Spleen (tissue), 7 donors: ENCODE measurements at regions not wholly inside any gene's neighbourhood (a gene's known extent, or its start where the extent isn't known, plus 50 kb on each side); places are given as distances from the start of the nearest gene placed in this dataset.

Source experiments
- CTCF ChIP-seq, 11 experiments: fragments of 200-600 bp in 7 of 11; fragments of 450-650 bp in 4 of 11; sonication (generic) in 4 of 11; IDR thresholded peaks in 8 of 11; conservative IDR thresholded peaks in 3 of 11; 1 replicate in 7 of 11; 2 replicates in 4 of 11; pipeline versions ENCODE4 v1.4.0 to v1.8.0; 2016 to 2021; ENCODE audit warnings: antibody characterized with exemption in 11 of 11, inconsistent platforms in 4 of 11, mild to moderate bottlenecking in 1 of 11
- POLR2A ChIP-seq, 3 donors: fragments of 450-650 bp; IDR thresholded peaks; one replicate each; pipeline ENCODE4 v1.5.1; 2017; ENCODE audit warnings: antibody characterized with exemption in 3 of 3, mild to moderate bottlenecking in 1 of 3
- POLR2AphosphoS5 ChIP-seq, 3 donors: sonication (generic); formaldehyde crosslinking; IDR thresholded peaks; one replicate each; pipeline ENCODE4 v1.5.1; 2017; ENCODE audit warnings: antibody characterized with exemption in 3 of 3
- donor health status: DM: no; HTN: no; CAD: no; lungs with moderate emphysema.
- donor health status: DM: no; HTN: no; CAD: no.
- donor health status: DM: no; HTN: no; CAD: no.

- TF ChIP-seq POLR2AphosphoS5 (IDR thresholded peaks at IDR 0.05) = no peak
- TF ChIP-seq POLR2A (IDR thresholded peaks at IDR 0.05) = no peak
- no peak for TF ChIP-seq CTCF (IDR thresholded peaks at IDR 0.05 in 8 of 11, conservative IDR thresholded peaks at IDR 0.05 in 3 of 11)
Measured at GRCh38 chr6:25174678-25175077, 104.5 kb upstream of the CARMIL1 start.
